HEK293 (cell line): ENCODE measurements at regions not wholly inside any gene's neighbourhood (a gene's known extent, or its start where the extent isn't known, plus 50 kb on each side); places are given as distances from the start of the nearest gene placed in this dataset.

Experiments
- CTCF ChIA-PET: fragments of 350-600 bp; formaldehyde crosslinking; extraction: SDS; loops from one replicate; lab custom pipeline; 2021; ENCODE audit warnings: antibody characterized with exemption; lab: Yijun Ruan, JAX
- POLR2A ChIA-PET: fragments of 300-600 bp; formaldehyde crosslinking; extraction: SDS; loops from one replicate; lab custom pipeline; 2020; ENCODE audit warnings: antibody characterized with exemption, inconsistent platforms; lab: Yijun Ruan, JAX
- H3K27ac ChIP-seq: fragments of 200-500 bp; sonication (Bioruptor generic); 2 replicates; pipeline ENCODE4 v1.5.1; 2014; ENCODE audit warnings: low read depth, low read length, control low read depth, inconsistent platforms; ENCODE audit errors: extremely low read depth
- H3K36me3 ChIP-seq, 2 experiments: fragments of 200-500 bp in 1 of 2; sonication (Bioruptor generic) in 1 of 2; 1 replicate in 1 of 2; 2 replicates in 1 of 2; pipeline ENCODE4 v1.5.1; 2014 to 2017; ENCODE audit warnings: inconsistent platforms in 2 of 2, low read length in 2 of 2; ENCODE audit not compliant: control insufficient read depth in 2 of 2, insufficient read depth in 1 of 2
- H3K4me1 ChIP-seq: fragments of 200-500 bp; sonication (Bioruptor generic); 2 replicates; pipeline ENCODE4 v1.5.1; 2014; ENCODE audit warnings: mild to moderate bottlenecking, low read length, inconsistent platforms; ENCODE audit not compliant: control insufficient read depth, insufficient read depth
- H3K4me3 ChIP-seq: 2 replicates; pipeline ENCODE4 v1.5.1; 2011; ENCODE audit warnings: low read depth, mild to moderate bottlenecking, control low read depth, low read length, moderate library complexity
- H3K9me3 ChIP-seq: fragments of 200-500 bp; sonication (Bioruptor generic); 2 replicates; pipeline ENCODE4 v1.5.1; 2014; ENCODE audit warnings: low read depth, low read length, inconsistent platforms; ENCODE audit not compliant: control insufficient read depth, insufficient read depth
- HOXC10 ChIP-seq: sonication (generic); formaldehyde crosslinking; IDR thresholded peaks from 2 replicates; pipeline ENCODE4 v1.8.1; 2023; ENCODE audit warnings: mild to moderate bottlenecking, missing genetic modification reagents
- HOXD13 ChIP-seq: sonication (generic); formaldehyde crosslinking; IDR thresholded peaks from 2 replicates; pipeline ENCODE4 v1.8.0; 2022; ENCODE audit warnings: missing genetic modification reagents, borderline replicate concordance
- SALL2 ChIP-seq: fragments of 450-650 bp; formaldehyde crosslinking; IDR thresholded peaks from 2 replicates; pipeline ENCODE4 v1.5.0; 2017; ENCODE audit warnings: missing biosample characterization, mild to moderate bottlenecking, missing genetic modification characterization, borderline replicate concordance
- SETDB1 ChIP-seq: IDR thresholded peaks from one replicate; pipeline ENCODE4 v1.6.1; 2017; ENCODE audit warnings: mild to moderate bottlenecking, low read length, moderate library complexity, mixed read lengths; ENCODE audit not compliant: insufficient read length
- SP3 ChIP-seq: fragments of 450-650 bp; formaldehyde crosslinking; IDR thresholded peaks from 2 replicates; pipeline ENCODE4 v1.5.1; 2016; ENCODE audit warnings: missing biosample characterization, missing genetic modification characterization
- WT1 ChIP-seq: fragments of 450-650 bp; formaldehyde crosslinking; IDR thresholded peaks from 2 replicates; pipeline ENCODE4 v1.5.1; 2016; ENCODE audit warnings: missing biosample characterization, missing genetic modification characterization
- YY2 ChIP-seq: fragments of 450-650 bp; formaldehyde crosslinking; IDR thresholded peaks from 2 replicates; pipeline ENCODE4 v1.5.1; 2016; ENCODE audit warnings: missing biosample characterization, missing genetic modification characterization
- ZNF112 ChIP-seq: fragments of 450-650 bp; formaldehyde crosslinking; IDR thresholded peaks from 2 replicates; pipeline ENCODE4 v1.5.0; 2017; ENCODE audit warnings: missing biosample characterization, missing genetic modification characterization
- ZNF24 ChIP-seq: fragments of 450-650 bp; formaldehyde crosslinking; IDR thresholded peaks from 2 replicates; pipeline ENCODE4 v1.5.1; 2016; ENCODE audit warnings: missing biosample characterization, missing genetic modification characterization
- ZNF558 ChIP-seq: fragments of 450-650 bp; formaldehyde crosslinking; IDR thresholded peaks from 2 replicates; pipeline ENCODE4 v1.5.1; 2016; ENCODE audit warnings: missing biosample characterization, missing genetic modification characterization
- ZNF561 ChIP-seq: fragments of 450-650 bp; IDR thresholded peaks from 2 replicates; pipeline ENCODE4 v1.5.1; 2018; ENCODE audit warnings: missing biosample characterization, missing genetic modification characterization, borderline replicate concordance
- ZNF623 ChIP-seq: fragments of 450-650 bp; formaldehyde crosslinking; IDR thresholded peaks from 2 replicates; pipeline ENCODE4 v1.5.1; 2016; ENCODE audit warnings: missing biosample characterization, missing genetic modification characterization
- ZNF830 ChIP-seq: fragments of 450-650 bp; IDR thresholded peaks from 2 replicates; pipeline ENCODE4 v1.5.0; 2018; ENCODE audit warnings: missing biosample characterization, missing genetic modification characterization, low read depth, mild to moderate bottlenecking, moderate library complexity
- TF ChIP-seq, protein P1 (sequence below): fragments of 450-650 bp; formaldehyde crosslinking; optimal IDR thresholded peaks from 2 replicates; pipeline ENCODE3; 2016; ENCODE audit warnings: missing biosample characterization, mild to moderate bottlenecking, missing genetic modification characterization
- TF ChIP-seq, protein P2 (sequence below): fragments of 450-650 bp; formaldehyde crosslinking; IDR thresholded peaks from 2 replicates; pipeline ENCODE4 v1.5.1; 2016; ENCODE audit warnings: missing biosample characterization, missing genetic modification characterization
- TF ChIP-seq, protein P3 (sequence below): fragments of 450-650 bp; formaldehyde crosslinking; IDR thresholded peaks from 2 replicates; pipeline ENCODE4 v1.5.1; 2017; ENCODE audit warnings: missing biosample characterization, missing genetic modification characterization
- TF ChIP-seq, protein P4 (sequence below): fragments of 450-650 bp; formaldehyde crosslinking; IDR thresholded peaks from 2 replicates; pipeline ENCODE4 v1.5.1; 2016; ENCODE audit warnings: missing biosample characterization, missing genetic modification characterization

DNA sequence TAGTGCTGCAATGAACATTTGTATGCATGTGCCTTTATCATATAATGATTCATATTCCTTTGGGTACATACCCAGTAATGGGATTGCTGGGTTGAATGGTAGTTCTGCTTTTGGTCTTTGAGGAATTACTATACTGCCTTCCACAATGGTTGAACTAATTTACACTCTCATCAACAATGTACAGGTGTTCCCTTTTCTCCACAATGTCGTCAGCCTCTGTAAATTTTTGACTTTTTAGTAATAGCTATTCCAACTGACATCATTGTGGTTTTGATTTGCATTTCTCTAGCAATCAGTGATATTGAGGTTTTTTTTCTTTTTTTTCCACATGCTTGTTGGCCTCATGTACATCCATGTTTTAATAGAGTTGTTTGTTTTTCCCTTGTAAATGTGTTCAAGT, 2473.5 kb downstream of the PCDH9 start (continued):
- TF ChIP-seq, protein P1, sequence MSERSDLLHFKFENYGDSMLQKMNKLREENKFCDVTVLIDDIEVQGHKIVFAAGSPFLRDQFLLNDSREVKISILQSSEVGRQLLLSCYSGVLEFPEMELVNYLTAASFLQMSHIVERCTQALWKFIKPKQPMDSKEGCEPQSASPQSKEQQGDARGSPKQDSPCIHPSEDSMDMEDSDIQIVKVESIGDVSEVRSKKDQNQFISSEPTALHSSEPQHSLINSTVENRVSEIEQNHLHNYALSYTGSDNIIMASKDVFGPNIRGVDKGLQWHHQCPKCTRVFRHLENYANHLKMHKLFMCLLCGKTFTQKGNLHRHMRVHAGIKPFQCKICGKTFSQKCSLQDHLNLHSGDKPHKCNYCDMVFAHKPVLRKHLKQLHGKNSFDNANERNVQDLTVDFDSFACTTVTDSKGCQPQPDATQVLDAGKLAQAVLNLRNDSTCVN (tag by site-specific recombination), result no peak
- TF ChIP-seq, protein P2, sequence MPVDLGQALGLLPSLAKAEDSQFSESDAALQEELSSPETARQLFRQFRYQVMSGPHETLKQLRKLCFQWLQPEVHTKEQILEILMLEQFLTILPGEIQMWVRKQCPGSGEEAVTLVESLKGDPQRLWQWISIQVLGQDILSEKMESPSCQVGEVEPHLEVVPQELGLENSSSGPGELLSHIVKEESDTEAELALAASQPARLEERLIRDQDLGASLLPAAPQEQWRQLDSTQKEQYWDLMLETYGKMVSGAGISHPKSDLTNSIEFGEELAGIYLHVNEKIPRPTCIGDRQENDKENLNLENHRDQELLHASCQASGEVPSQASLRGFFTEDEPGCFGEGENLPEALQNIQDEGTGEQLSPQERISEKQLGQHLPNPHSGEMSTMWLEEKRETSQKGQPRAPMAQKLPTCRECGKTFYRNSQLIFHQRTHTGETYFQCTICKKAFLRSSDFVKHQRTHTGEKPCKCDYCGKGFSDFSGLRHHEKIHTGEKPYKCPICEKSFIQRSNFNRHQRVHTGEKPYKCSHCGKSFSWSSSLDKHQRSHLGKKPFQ, result no peak
- TF ChIP-seq, protein P3, sequence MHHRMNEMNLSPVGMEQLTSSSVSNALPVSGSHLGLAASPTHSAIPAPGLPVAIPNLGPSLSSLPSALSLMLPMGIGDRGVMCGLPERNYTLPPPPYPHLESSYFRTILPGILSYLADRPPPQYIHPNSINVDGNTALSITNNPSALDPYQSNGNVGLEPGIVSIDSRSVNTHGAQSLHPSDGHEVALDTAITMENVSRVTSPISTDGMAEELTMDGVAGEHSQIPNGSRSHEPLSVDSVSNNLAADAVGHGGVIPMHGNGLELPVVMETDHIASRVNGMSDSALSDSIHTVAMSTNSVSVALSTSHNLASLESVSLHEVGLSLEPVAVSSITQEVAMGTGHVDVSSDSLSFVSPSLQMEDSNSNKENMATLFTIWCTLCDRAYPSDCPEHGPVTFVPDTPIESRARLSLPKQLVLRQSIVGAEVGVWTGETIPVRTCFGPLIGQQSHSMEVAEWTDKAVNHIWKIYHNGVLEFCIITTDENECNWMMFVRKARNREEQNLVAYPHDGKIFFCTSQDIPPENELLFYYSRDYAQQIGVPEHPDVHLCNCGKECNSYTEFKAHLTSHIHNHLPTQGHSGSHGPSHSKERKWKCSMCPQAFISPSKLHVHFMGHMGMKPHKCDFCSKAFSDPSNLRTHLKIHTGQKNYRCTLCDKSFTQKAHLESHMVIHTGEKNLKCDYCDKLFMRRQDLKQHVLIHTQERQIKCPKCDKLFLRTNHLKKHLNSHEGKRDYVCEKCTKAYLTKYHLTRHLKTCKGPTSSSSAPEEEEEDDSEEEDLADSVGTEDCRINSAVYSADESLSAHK (tag by site-specific recombination), result no peak
- no peak for TF ChIP-seq SETDB1
- TF ChIP-seq ZNF558 (tag by site-specific recombination), result no peak
- TF ChIP-seq HOXC10, result no peak
- TF ChIP-seq ZNF830 (tag by site-specific recombination), result no peak
- no peak for TF ChIP-seq ZNF112 (tag by site-specific recombination)
- no peak for TF ChIP-seq ZNF623 (tag by site-specific recombination)
- TF ChIP-seq, all 188 proteins: peak for 0

DNA sequence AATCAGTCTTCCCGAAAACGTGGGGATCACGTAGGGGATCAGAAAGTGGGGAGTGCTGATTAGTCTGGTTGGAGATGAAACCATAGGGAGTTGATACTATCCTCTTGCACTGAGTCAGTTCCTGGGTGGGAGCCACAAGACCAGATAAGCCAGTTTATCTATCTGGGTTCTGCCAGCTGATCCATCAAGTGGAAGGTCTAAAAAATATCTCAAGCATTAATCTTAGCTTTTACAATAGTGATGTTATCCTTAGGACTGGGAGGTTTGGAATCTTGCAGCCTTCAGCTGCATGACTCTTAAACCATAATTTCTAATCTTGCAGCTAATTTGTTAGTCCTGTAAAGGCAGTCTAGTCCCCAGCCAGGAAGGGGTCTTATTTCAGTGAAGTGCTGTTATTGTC, 2474.2 kb downstream of the PCDH9 start:
- Histone ChIP-seq H3K36me3 (no peaks in the 10 kb centered on the region), H3K4me3 (no peak overlapping the region), H3K27ac (no peak overlapping the region), H3K9me3 (no peaks in the 10 kb centered on the region), H3K4me1 (no peaks in the 10 kb centered on the region)
- POLR2A ChIA-PET, result no interaction called here
- no peak for TF ChIP-seq YY2 (tag by site-specific recombination)
- TF ChIP-seq HOXD13 (CRISPR knock-in tag), result no peak
- no peak for TF ChIP-seq SP3 (tag by site-specific recombination)
- TF ChIP-seq, protein P4, sequence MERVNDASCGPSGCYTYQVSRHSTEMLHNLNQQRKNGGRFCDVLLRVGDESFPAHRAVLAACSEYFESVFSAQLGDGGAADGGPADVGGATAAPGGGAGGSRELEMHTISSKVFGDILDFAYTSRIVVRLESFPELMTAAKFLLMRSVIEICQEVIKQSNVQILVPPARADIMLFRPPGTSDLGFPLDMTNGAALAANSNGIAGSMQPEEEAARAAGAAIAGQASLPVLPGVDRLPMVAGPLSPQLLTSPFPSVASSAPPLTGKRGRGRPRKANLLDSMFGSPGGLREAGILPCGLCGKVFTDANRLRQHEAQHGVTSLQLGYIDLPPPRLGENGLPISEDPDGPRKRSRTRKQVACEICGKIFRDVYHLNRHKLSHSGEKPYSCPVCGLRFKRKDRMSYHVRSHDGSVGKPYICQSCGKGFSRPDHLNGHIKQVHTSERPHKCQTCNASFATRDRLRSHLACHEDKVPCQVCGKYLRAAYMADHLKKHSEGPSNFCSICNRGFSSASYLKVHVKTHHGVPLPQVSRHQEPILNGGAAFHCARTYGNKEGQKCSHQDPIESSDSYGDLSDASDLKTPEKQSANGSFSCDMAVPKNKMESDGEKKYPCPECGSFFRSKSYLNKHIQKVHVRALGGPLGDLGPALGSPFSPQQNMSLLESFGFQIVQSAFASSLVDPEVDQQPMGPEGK (tag by site-specific recombination), result no peak
- no peak for TF ChIP-seq ZNF24
- no peak for TF ChIP-seq WT1 (tag by site-specific recombination)
- no peak for TF ChIP-seq SALL2 (tag by site-specific recombination)
- no peak for TF ChIP-seq ZNF561 (tag by site-specific recombination)
- CTCF ChIA-PET, result no interaction called here
